Caco-2 (cell line): ENCODE measurements at regions not wholly inside any gene's neighbourhood (a gene's known extent, or its start where the extent isn't known, plus 50 kb on each side); places are given as distances from the start of the nearest gene placed in this dataset.

Experiments used
- BruUV-seq: library from RNA; stranded (reverse); fragments of 400-500 nt; replicated peaks from 2 replicates; lab custom pipeline; 2021; lab: Mats Ljungman, UMichigan
- CTCF ChIA-PET: fragments of 300-600 bp; sonication (Branson Sonifier 250); formaldehyde crosslinking; loops from one replicate; lab custom pipeline; 2022; ENCODE audit warnings: antibody characterized with exemption; lab: Charles Lee
- POLR2A ChIA-PET: fragments of 300-600 bp; sonication (Branson Sonifier 250); formaldehyde crosslinking; loops from one replicate; lab custom pipeline; 2022; ENCODE audit warnings: antibody characterized with exemption; lab: Charles Lee
- DNase-seq, 2 experiments: peaks; one replicate each; pipeline versions ENCODE4 v3.0.0 to v3.0.0-alpha.2; 2020 to 2022
- H3K27me3 ChIP-seq: replicated peaks from 2 replicates; pipeline ENCODE4 v1.6.0; 2011; ENCODE audit warnings: low read length; ENCODE audit not compliant: control insufficient read depth, insufficient read depth
- H3K36me3 ChIP-seq: 2 replicates; pipeline ENCODE4 v1.5.1; 2011; ENCODE audit warnings: low read length; ENCODE audit not compliant: control insufficient read depth, insufficient read depth
- H3K4me1 ChIP-seq: fragments of 250-450 bp; sonication (Bioruptor Pico); 2 replicates; pipeline ENCODE4 v1.5.1; 2020; ENCODE audit warnings: mild to moderate bottlenecking
- H3K4me3 ChIP-seq: 2 replicates; pipeline ENCODE4 v1.5.1; 2011; ENCODE audit warnings: low read depth, mild to moderate bottlenecking, control low read depth, low read length
- H3K9me3 ChIP-seq: fragments of 250-450 bp; sonication (Bioruptor Pico); 2 replicates; pipeline ENCODE4 v1.5.1; 2020; ENCODE audit warnings: mild to moderate bottlenecking, moderate library complexity
- H3K27ac Mint-ChIP-seq: one replicate; pipeline ENCODE4 v1.8.0; 2022; ENCODE audit warnings: mixed read lengths; ENCODE audit not compliant: unreplicated experiment
- H3K27me3 Mint-ChIP-seq: one replicate; pipeline ENCODE4 v1.8.0; 2022; ENCODE audit warnings: mixed read lengths; ENCODE audit not compliant: insufficient read depth, unreplicated experiment
- H3K36me3 Mint-ChIP-seq: one replicate; pipeline ENCODE4 v1.8.0; 2022; ENCODE audit warnings: mild to moderate bottlenecking, mixed read lengths; ENCODE audit not compliant: insufficient read depth, unreplicated experiment
- H3K4me1 Mint-ChIP-seq: one replicate; pipeline ENCODE4 v1.8.0; 2022; ENCODE audit warnings: low read depth, mixed read lengths; ENCODE audit not compliant: unreplicated experiment
- H3K4me3 Mint-ChIP-seq: one replicate; pipeline ENCODE4 v1.8.0; 2022; ENCODE audit warnings: mild to moderate bottlenecking, moderate library complexity, mixed read lengths; ENCODE audit not compliant: unreplicated experiment
- H3K9me3 Mint-ChIP-seq: one replicate; pipeline ENCODE4 v1.8.0; 2022; ENCODE audit warnings: mixed read lengths; ENCODE audit not compliant: unreplicated experiment
- CTCF ChIP-seq, 2 experiments: fragments of 200-600 bp in 1 of 2; IDR thresholded peaks; 1 replicate in 1 of 2; 2 replicates in 1 of 2; pipeline versions ENCODE4 v1.5.1 to v1.8.0; 2011 to 2022; ENCODE audit warnings: antibody characterized with exemption in 1 of 2, control low read depth in 1 of 2, inconsistent platforms in 1 of 2, low read depth in 1 of 2, low read length in 1 of 2, mild to moderate bottlenecking in 1 of 2, moderate library complexity in 1 of 2; ENCODE audit not compliant: insufficient read depth in 1 of 2, severe bottlenecking in 1 of 2, unreplicated experiment in 1 of 2
- intact Hi-C: fragments of 100-400 bp; cut with micrococcal nuclease; formaldehyde crosslinking; loops from one replicate; pipeline ENCODE4 v1.10.0; 2022; ENCODE audit not compliant: unreplicated experiment

- no peak overlapping the region for H3K27ac Mint-ChIP-seq
- no peaks in the 10 kb centered on the region for H3K9me3 Mint-ChIP-seq
- Histone ChIP-seq H3K4me3 (no peak overlapping the region), H3K36me3 (no peaks in the 10 kb centered on the region), H3K4me1 (no peaks in the 10 kb centered on the region), H3K27me3 (no peaks in the 10 kb centered on the region), H3K9me3 (no peaks in the 10 kb centered on the region)
- H3K36me3 Mint-ChIP-seq: no peaks in the 10 kb centered on the region
- H3K4me3 Mint-ChIP-seq: no peak overlapping the region
- no peak for TF ChIP-seq CTCF (IDR thresholded peaks at IDR 0.05; ENCODE audit: insufficient read depth in 1 of 2, low read depth in 1 of 2, low read length in 1 of 2, severe bottlenecking in 1 of 2, unreplicated experiment in 1 of 2)
- no peaks in the 10 kb centered on the region for H3K27me3 Mint-ChIP-seq
- no peaks in the 10 kb centered on the region for H3K4me1 Mint-ChIP-seq
- no peak for DNase-seq
- CTCF ChIA-PET: no interaction called here
- intact Hi-C loops: no loop called here
- POLR2A ChIA-PET: no interaction called here
- BruUV-seq: no TSS peak
These were observed 771.2 kb upstream of the SALL3 start for GRCh38 chr18:78208461-78208860.

DNA sequence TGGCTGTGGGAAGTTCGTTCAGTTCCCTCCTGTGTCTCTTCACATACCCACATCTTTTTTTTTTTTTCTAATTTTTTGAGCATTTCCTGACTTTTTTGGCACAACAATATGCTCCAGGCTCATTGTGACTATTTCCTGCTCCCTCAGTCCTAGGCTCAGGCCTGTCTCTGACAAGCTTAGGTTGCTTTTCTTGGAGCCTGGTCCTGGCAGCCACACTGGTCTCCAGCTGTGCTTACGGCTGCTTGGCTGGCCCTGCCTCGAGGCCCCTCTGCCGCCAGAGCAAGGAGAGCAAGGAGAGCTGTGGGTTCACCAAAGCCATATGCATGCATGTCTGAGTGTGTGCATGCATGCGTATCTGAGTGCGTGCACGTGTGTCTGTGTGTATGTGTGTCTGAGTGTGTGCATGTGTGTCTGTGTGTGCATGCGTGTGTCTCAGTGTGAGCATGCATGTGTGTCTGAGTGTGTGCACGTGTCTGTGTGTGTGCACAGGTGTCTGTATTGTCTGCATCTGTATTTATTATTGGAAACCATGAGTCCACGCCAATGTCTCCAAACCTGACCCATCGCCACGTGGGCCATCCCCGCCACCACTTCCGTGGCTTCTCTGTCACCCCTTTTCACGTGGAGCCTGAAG lies 766.1 kb upstream of the SALL3 start:
- Mint-ChIP-seq H3K4me1 (no peaks in the 10 kb centered on the region), H3K4me3 (no peak overlapping the region), H3K27ac (no peak overlapping the region), H3K9me3 (no peaks in the 10 kb centered on the region), H3K36me3 (no peaks in the 10 kb centered on the region), H3K27me3 (no peaks in the 10 kb centered on the region)
- BruUV-seq: no TSS peak
- TF ChIP-seq CTCF (IDR thresholded peaks at IDR 0.05; ENCODE audit: insufficient read depth in 1 of 2, low read depth in 1 of 2, low read length in 1 of 2, severe bottlenecking in 1 of 2, unreplicated experiment in 1 of 2): no peak
- H3K36me3 ChIP-seq: no peaks in the 10 kb centered on the region
- CTCF ChIA-PET: no interaction called here
- DNase-seq: no peak
- no peaks in the 10 kb centered on the region for H3K4me1 ChIP-seq
- H3K9me3 ChIP-seq: no peaks in the 10 kb centered on the region
- H3K27me3 ChIP-seq: no peaks in the 10 kb centered on the region
- H3K4me3 ChIP-seq: no peak overlapping the region
- intact Hi-C loops: no loop called here
- POLR2A ChIA-PET: no interaction called here

- Mint-ChIP-seq H3K9me3 (no peaks in the 10 kb centered on the region), H3K4me1 (no peaks in the 10 kb centered on the region), H3K27me3 (no peaks in the 10 kb centered on the region), H3K4me3 (no peak overlapping the region), H3K36me3 (no peaks in the 10 kb centered on the region), H3K27ac (no peak overlapping the region)
- POLR2A ChIA-PET: no interaction called here
- Histone ChIP-seq H3K27me3 (no peaks in the 10 kb centered on the region), H3K4me3 (no peak overlapping the region), H3K9me3 (no peaks in the 10 kb centered on the region), H3K4me1 (no peaks in the 10 kb centered on the region), H3K36me3 (no peaks in the 10 kb centered on the region)
- no peak for DNase-seq
- BruUV-seq: no TSS peak
- intact Hi-C loops: no loop called here
- CTCF ChIA-PET: no interaction called here
- no peak for TF ChIP-seq CTCF (IDR thresholded peaks at IDR 0.05; ENCODE audit: insufficient read depth in 1 of 2, low read depth in 1 of 2, low read length in 1 of 2, severe bottlenecking in 1 of 2, unreplicated experiment in 1 of 2)
These were observed 758.1 kb upstream of the SALL3 start for GRCh38 chr18:78221496-78221895.
